ENCODE measurements at regions not wholly inside any gene's neighbourhood (a gene's known extent, or its start where the extent isn't known, plus 50 kb on each side); places are given as distances from the start of the nearest gene placed in this dataset.

DNA sequence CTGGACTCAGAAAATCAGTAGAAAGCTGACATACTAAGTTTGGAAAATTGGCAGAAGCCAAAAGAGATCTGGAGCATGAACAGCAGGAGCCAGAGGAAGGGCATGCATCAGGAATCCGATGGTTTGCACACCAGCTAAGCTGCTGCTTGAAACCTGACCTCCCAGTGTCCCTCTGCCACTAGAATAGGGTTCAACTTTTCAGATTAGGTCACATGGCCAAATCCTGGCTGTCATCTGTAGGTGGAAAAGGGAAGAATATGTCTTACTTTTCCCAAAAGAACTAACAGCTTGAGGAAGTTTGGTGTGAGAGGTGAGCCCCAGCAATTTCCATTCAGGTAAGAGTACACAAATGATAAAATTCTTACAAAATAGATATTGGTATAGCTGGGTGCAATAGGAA lies 732.6 kb downstream of the RERGL start:
- TF ChIP-seq POLR2AphosphoS5 (IDR thresholded peaks at IDR 0.05; ENCODE audit: low read depth, low read length): no peak
- TF ChIP-seq POLR2A (IDR thresholded peaks at IDR 0.05; ENCODE audit: low read depth, low read length): no peak
